Peyer's patch (tissue), 4 donors: ENCODE measurements at regions not wholly inside any gene's neighbourhood (a gene's known extent, or its start where the extent isn't known, plus 50 kb on each side); places are given as distances from the start of the nearest gene placed in this dataset.
"Not testable (repeated sequence)": the region's sequence is repeated elsewhere in the genome, so short reads cannot be mapped to it uniquely, and the experiment has no call there.

ENCODE experiments used
- DNase-seq, 3 donors: peaks; one replicate each; pipeline ENCODE4 v3.0.0-alpha.2; 2017 to 2019
- H3K27ac ChIP-seq, 4 donors: fragments of 200-600 bp; sonication (generic); one replicate each; pipeline ENCODE4 v1.5.1; 2016 to 2019
- H3K27me3 ChIP-seq, 2 donors: fragments of 200-600 bp; sonication (generic); one replicate each; pipeline ENCODE4 v1.5.1; 2019
- H3K36me3 ChIP-seq, 3 donors: fragments of 200-600 bp; sonication (generic); one replicate each; pipeline ENCODE4 v1.5.1; 2016 to 2019
- H3K4me1 ChIP-seq, 4 donors: fragments of 200-600 bp; sonication (generic); one replicate each; pipeline ENCODE4 v1.5.1; 2016 to 2019
- H3K4me3 ChIP-seq, 4 donors: fragments of 200-600 bp; sonication (generic); 1 replicate in 3 of 4; 2 replicates in 1 of 4; pipeline ENCODE4 v1.5.1; 2016 to 2019; ENCODE audit warnings: mild to moderate bottlenecking in 1 of 4
- H3K9me3 ChIP-seq, 4 donors: fragments of 200-600 bp; sonication (generic); one replicate each; pipeline ENCODE4 v1.5.1; 2016 to 2019; ENCODE audit warnings: mild to moderate bottlenecking in 1 of 4
- CTCF ChIP-seq, 6 experiments: fragments of 450-650 bp in 4 of 6; fragments of 200-600 bp in 2 of 6; sonication (generic) in 1 of 6; IDR thresholded peaks; one replicate each; pipeline ENCODE4 v1.5.1; 2017 to 2019; ENCODE audit warnings: antibody characterized with exemption in 6 of 6, mild to moderate bottlenecking in 3 of 6, moderate library complexity in 1 of 6
- POLR2A ChIP-seq, 2 donors: fragments of 450-650 bp; IDR thresholded peaks; one replicate each; pipeline ENCODE4 v1.5.1; 2017; ENCODE audit warnings: antibody characterized with exemption in 2 of 2, mild to moderate bottlenecking in 2 of 2, moderate library complexity in 2 of 2

GRCh38 chr9:36521148-36521547 lies 51.5 kb upstream of the MELK start:
- H3K36me3 ChIP-seq, result no peaks in the 10 kb centered on the region
- DNase-seq, result no peak
- no peak overlapping the region for H3K27ac ChIP-seq
- H3K4me3 ChIP-seq, result no peak overlapping the region
- no peak for TF ChIP-seq CTCF (IDR thresholded peaks at IDR 0.05)
- TF ChIP-seq POLR2A (IDR thresholded peaks at IDR 0.05), result no peak
- no peaks in the 10 kb centered on the region for H3K9me3 ChIP-seq
- no peaks in the 10 kb centered on the region for H3K4me1 ChIP-seq
- H3K27me3 ChIP-seq, result no peaks in the 10 kb centered on the region

- no peak for DNase-seq
- TF ChIP-seq POLR2A (IDR thresholded peaks at IDR 0.05), result no peak
- Histone ChIP-seq H3K27ac (no peak overlapping the region), H3K27me3 (no peaks in the 10 kb centered on the region), H3K4me3 (no peak overlapping the region), H3K4me1 (no peaks in the 10 kb centered on the region), H3K36me3 (no peaks in the 10 kb centered on the region), H3K9me3 (no peaks in the 10 kb centered on the region)
Observed at GRCh38 chr9:36517131-36517530, 55.6 kb upstream of the MELK start.

- H3K36me3 ChIP-seq, result no peaks in the 10 kb centered on the region
- H3K4me3 ChIP-seq, result no peak overlapping the region
- H3K27me3 ChIP-seq, result no peaks in the 10 kb centered on the region
- DNase-seq, result no peak
- H3K4me1 ChIP-seq, result no peaks in the 10 kb centered on the region
- TF ChIP-seq POLR2A (IDR thresholded peaks at IDR 0.05) (no peak), CTCF (IDR thresholded peaks at IDR 0.05) (no peak)
- no peak overlapping the region for H3K27ac ChIP-seq
- H3K9me3 ChIP-seq, result no peaks in the 10 kb centered on the region
Observed at GRCh38 chr9:36504156-36504555, 68.5 kb upstream of the MELK start.

- H3K27ac ChIP-seq, result no peak overlapping the region
- no peaks in the 10 kb centered on the region for H3K36me3 ChIP-seq
- H3K4me1 ChIP-seq, result no peaks in the 10 kb centered on the region
- no peak overlapping the region for H3K4me3 ChIP-seq
- DNase-seq, result no peak
- H3K27me3 ChIP-seq, result no peaks in the 10 kb centered on the region
- no peak for TF ChIP-seq CTCF (IDR thresholded peaks at IDR 0.05)
- no peak for TF ChIP-seq POLR2A (IDR thresholded peaks at IDR 0.05)
- H3K9me3 ChIP-seq, result no peaks in the 10 kb centered on the region
Observed at GRCh38 chr9:36503172-36504088, 69.3 kb upstream of the MELK start.

- H3K9me3 ChIP-seq, result no peaks in the 10 kb centered on the region
- H3K4me3 ChIP-seq, result no peak overlapping the region
- no peaks in the 10 kb centered on the region for H3K27me3 ChIP-seq
- H3K36me3 ChIP-seq, result no peaks in the 10 kb centered on the region
- no peak for DNase-seq
- H3K4me1 ChIP-seq, result no peaks in the 10 kb centered on the region
- TF ChIP-seq POLR2A (IDR thresholded peaks at IDR 0.05), result no peak
- no peak for TF ChIP-seq CTCF (IDR thresholded peaks at IDR 0.05)
- no peak overlapping the region for H3K27ac ChIP-seq
Observed at GRCh38 chr9:36501727-36502126, 71.0 kb upstream of the MELK start.

GRCh38 chr9:36500931-36501330 lies 71.8 kb upstream of the MELK start:
- not testable (repeated sequence) for H3K4me1 ChIP-seq, DNase-seq, H3K27me3 ChIP-seq, H3K9me3 ChIP-seq, H3K27ac ChIP-seq, H3K36me3 ChIP-seq, H3K4me3 ChIP-seq
